ENCODE measurements at regions not wholly inside any gene's neighbourhood (a gene's known extent, or its start where the extent isn't known, plus 50 kb on each side); places are given as distances from the start of the nearest gene placed in this dataset.
"Not testable (repeated sequence)": the region's sequence is repeated elsewhere in the genome, so short reads cannot be mapped to it uniquely, and the experiment has no call there.

DNA sequence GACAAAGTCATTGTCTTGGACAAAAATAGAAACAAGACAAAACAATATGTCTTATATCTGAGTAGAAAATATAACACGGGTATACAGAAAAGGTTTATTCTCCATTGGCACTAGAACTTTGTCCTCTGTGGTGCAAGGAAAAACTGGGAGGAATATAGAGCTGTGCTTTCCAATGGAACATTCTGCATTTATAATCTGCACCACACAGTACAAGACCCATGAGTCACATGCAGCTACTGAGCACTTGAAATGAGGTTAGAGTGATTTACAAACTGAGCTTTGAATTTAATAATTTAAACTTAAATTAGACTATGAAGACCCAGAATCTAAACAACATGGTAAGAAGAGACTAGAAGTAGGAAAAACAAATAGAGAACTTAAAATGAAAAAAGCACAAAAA, 86.1 kb downstream of the RAP2A start:
- DNase-seq, result no peak

GRCh38 chr13:97520866-97521265, 86.9 kb downstream of the RAP2A start:
- no peak for DNase-seq

- DNase-seq, result no peak
Observed at GRCh38 chr13:97521726-97522125, 87.8 kb downstream of the RAP2A start.

DNA sequence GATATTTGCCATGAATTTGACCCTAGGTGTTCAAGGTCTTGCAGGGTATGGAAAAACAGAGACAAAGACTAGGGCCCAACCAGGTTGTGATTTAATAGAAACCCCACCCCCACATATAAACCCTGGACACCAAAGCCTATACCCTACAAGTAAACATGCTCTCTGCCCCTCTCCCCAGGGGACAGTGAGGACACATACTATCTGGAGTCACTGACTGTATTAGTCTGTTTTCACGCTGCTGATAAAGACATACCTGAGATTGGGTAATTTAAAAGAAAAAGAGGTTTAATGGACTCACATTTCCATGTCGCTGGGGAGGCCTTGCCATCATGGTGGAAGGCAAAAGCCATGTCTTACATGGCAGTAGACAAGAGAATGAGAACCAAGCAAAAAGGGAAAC, 88.3 kb downstream of the RAP2A start:
- DNase-seq, result no peak

- no peak for DNase-seq
Observed at GRCh38 chr13:97526556-97526955, 92.6 kb downstream of the RAP2A start.

DNA sequence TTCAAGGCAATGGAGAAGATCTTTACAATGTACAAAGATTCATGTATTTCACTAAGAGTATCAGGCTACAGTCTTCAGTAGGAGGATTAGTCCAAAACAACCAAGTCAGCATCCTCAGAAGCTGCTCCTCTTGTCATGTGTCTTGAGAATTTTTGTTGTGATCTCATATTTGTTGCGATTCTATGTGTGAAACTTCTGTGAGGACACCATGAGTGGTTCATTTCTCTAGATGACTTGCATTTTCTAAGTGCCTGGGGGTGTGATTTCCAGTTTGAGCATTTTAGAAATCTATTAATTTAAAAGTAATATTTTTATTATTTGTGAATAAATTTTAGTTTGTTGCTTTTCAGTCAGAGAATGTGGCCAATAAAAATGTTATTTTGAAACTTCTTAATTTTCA, 94.5 kb downstream of the RAP2A start:
- DNase-seq, result no peak

DNA sequence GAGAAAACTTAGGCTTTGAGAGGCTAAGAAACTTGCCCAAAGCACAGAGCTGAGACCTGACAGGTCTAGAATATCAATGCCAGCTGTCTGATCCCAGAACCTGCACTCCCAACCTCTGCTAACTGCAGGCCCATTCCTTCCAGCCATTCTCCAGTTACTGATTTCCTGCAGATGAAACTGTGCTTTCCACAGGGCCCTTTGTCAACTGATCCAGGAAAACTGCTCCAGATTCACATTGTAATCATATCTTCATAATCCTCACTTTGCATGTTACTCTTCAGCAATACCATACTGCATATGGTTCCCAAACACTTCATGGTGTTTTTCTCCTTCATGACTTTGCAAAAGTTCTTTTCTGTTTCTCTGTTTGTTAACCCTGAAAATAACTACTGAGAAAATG, 100.6 kb downstream of the RAP2A start:
- DNase-seq, result no peak

DNA sequence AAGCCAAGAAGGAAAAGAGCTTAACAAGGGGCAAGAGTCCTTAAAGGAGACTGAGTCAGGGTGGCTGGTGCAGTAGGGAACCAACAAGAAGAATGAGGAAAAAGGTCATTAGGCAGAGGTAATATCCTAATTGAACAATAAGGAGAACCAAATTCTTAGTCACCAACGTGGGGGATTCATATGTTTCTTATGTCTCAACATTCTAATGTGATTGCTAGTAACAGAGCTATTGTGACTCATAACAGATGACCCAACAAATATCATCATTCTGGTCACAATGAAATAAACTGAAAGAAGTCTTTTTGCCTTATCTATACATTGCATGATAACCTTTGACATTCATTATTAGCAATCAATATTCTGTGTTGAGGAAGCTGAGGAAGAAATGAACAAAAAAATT, 101.6 kb downstream of the RAP2A start:
- DNase-seq, result no peak

DNA sequence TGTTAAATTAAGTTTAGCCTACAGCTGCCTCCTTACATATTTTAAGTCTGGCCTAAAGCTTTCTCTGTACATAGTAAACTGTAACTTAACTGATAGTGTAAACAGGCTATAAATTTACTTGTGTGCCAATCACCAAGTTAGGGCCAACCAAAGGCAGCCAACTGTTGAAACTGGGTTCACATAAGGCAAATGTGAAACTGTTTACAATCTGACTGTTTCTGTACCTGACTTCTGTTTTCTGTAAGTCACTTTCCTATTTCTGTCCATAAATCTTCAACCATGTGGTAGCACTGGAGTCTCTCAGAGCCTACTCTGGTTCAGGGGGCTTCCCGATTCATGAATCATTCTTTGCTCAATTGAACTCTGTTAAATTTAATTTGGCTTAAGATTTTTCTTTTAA, 103.1 kb downstream of the RAP2A start:
- no peak for DNase-seq

DNA sequence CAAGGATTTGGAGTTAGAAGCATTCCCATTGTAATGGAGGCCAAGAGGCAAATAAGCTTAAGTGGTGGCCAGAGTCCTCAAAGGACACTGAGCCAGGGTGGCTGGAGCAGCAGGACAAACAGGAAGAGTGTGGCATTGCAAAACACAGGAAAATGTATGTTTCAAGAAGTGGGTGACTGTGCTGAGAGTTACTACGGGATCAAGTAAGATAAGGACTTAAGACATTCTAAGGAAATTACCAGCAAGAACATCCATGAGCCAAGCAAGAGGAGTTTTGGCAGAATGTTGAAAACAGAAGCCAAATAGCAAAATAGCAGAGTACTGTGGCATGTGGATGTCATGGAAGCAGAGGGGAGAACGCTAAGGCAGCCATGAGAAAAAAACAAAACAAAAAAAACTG, 104.2 kb downstream of the RAP2A start:
- DNase-seq, result no peak

DNA sequence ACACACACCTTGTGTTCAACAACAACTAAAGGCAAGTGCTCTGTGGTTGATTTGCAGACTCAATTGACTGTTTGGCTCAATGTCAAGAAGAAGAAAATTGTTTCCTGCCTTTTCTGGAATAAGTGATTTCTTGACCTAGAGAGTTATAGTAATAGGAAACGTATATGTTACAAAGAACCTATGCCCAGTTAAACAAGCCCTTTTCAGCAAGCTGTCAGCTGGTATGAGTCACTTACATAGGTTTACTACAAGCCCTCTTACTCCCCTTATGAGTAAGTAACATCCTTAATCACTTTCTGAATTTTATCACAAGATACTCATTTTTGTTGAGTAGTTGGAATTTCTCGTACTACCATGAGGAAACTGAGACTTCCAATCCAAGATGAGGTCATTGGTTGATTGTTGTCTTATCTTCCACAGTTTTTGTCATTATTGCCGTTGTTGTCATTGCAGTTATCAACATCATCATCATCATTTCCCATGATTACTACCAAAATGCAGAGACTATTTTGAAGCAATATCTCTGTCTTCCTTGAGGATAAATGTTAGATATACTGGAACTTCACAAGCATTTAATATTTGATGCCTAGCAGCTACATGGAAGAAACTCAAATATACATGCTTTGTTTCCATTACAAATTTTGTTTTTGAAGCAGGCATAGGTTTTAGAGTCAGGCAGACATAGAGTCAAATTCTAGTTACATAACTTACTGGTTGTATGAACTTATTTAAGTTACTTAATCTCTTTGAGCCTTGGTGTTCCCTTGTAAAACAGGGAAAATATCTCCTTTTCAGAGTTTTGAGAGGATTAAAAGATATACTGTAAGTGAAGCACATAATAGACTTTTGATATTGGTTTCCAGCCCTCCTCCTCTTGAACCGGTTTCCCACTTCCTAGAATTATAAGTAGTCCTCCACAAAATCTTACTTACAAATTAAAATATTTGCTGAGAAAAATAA, 106.0 kb downstream of the RAP2A start:
- DNase-seq, result no peak

- DNase-seq, result no peak
Observed at GRCh38 chr13:97540696-97541095, 106.7 kb downstream of the RAP2A start.

DNA sequence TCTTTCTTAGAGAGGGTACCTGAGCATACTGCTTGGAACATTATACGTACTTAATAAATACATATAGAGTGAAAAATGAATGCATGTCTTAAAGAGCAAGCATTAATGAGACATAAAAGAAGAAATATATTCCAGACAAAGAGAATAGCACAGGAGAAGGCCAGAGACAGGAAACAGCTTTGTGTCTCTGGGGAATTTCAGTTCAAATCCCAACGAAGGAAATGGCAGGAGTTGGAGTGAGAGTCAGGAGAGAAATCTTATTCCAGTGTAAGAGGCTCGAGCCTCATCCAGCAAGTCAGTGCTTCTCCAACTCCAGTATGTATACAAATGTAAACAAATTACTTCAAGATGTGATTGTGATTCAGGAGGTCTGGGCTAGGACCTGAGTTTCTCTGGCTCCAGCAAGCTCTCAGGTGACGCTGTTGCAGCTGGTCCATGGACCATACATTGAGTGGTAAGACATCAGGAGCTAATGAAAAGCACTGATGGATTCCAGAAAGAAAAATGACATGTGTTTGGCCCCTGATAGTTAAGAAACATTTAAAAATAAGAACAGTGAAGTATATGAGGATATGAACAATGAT, 108.2 kb downstream of the RAP2A start:
- DNase-seq, result no peak

DNA sequence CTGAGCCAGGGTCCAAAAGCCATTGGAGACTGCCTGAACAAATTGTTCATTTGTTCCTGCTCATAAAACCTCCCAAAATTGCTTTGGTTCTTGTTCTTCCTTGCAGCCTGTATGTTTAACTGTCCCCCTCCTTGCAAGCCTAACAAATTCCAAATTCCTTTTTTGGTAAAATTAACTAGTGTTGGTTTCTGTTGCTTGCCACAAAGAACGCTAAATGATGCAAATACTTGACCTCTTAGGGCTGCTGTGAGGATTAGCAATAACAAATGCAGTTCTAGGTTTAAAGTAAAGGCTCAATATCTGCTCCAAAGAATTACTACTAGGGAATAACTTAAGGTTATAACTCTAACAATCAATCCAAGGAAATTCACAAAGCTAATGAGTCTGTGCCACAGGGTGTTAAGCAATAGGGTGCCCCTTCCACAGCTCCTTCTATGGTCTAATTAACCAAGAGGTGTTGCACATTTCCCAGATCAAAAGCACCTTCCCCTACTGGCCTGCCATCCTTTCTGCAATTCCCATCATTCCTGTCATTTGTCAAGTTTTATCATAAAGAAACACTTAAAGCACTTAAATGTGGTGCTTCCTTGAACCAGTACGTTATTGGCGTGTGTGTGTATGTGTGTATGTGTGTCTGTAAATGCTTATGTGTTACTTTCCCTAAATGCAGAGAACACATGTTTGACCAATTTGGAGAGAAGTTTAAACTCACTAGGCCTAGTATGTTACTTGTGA, 110.2 kb downstream of the RAP2A start:
- DNase-seq, result no peak

DNA sequence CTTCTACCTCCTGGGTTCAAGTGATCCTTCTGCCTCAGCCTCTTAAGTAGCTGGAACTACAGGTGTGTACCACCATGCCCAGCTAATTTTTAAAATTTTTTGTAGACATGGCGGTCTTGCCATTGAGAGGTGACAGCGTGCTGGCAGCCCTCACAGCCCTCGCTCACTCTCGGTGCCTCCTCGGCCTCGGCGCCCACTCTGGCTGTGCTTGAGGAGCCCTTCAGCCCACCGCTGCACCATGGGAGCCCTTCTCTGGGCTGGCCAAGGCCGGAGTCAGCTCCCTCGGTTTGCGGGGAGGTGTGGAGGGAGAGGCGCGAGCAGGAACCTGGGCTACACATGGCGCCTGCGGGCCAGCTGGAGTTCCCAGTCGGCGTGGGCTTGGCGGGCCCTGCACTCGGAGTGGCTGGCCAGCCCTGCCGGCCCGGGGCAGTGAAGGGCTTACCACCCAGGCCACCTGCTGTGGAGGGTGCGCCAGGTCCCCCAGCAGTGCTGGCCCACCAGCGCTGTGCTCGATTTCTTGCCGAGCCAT, 111.1 kb downstream of the RAP2A start:
- not testable (repeated sequence) for DNase-seq

GRCh38 chr13:97548138-97548537, 114.2 kb downstream of the RAP2A start:
- no peak for DNase-seq

- no peak for DNase-seq
Observed at GRCh38 chr13:97548711-97549110, 114.7 kb downstream of the RAP2A start.

DNA sequence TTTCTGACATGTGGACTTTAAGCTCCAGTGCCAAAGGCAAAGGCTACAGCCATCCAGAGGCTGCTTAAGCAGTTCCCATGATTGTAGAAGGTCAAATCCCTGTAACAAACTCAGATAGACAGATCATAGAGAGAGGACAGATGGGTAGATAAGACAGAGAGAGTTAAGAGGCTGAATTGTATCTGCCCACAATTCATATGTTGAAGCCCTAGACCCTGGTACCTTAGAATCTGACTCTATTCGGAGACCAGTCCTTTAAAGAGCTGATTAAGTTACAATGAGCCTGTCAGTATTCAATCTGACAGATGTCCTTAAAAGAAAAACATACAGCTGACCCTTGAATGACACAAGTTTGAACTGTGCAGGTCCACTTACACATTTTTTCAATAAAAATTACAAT, 115.2 kb downstream of the RAP2A start:
- DNase-seq, result no peak

GRCh38 chr13:97554496-97554895, 120.5 kb downstream of the RAP2A start:
- no peak for DNase-seq

GRCh38 chr13:97555034-97555433, 121.1 kb downstream of the RAP2A start:
- no peak for DNase-seq

DNA sequence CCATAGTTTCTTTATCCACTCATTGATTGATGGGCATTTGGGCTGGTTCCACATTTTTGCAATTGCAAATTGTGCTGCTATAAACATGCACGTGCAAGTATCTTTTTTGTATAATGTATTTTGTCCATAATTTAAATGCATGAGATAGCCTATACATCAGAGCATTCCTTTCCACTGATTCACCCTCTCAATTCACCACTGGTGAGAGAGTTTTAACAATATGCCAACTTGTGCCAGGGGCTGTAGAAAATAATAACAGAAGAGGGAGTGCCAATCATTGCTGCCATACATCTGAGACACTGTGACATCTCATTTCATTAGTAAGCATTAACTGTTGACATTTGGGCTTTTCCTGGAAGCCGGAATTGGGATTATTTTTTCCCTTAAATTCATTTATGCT, 125.1 kb downstream of the RAP2A start:
- DNase-seq, result no peak

- no peak for DNase-seq
Observed at GRCh38 chr13:97559981-97560380, 126.0 kb downstream of the RAP2A start.

- DNase-seq, result no peak
Observed at GRCh38 chr13:97561182-97561581, 127.2 kb downstream of the RAP2A start.

- no peak for DNase-seq
Observed at GRCh38 chr13:97562962-97563361, 129.0 kb downstream of the RAP2A start.

All from stimulated activated CD4-positive, alpha-beta T cell treated with anti-CD3 and anti-CD28 coated beads, Interleukin-2, amount 100 ng/mL, for 24 hours (primary cell).